SK-MEL-5 (cell line): ENCODE measurements at regions not wholly inside any gene's neighbourhood (a gene's known extent, or its start where the extent isn't known, plus 50 kb on each side); places are given as distances from the start of the nearest gene placed in this dataset.

Experiments used
- DNase-seq: peaks from one replicate; pipeline ENCODE4 v3.0.0-alpha.2; 2016; ENCODE audit warnings: low read depth, low spot score
- in situ Hi-C: cut with HindIII; loops from 2 replicates; pipeline ENCODE4 v1.10.0; 2016; ENCODE audit warnings: low sequenced_read_pairs, high pct_unique_total_duplicates, low pct_unique_long_range_greater_than_20kb

GRCh38 chr1:221013691-221014660 is 134.7 kb downstream of the HLX start:
- in situ Hi-C loops: no loop called here

GRCh38 chr1:221015159-221015790 is 136.0 kb downstream of the HLX start:
- in situ Hi-C loops: no loop called here
- DNase-seq: no peak

More at GRCh38 chr1:221013691-221014660, 134.7 kb downstream of the HLX start:
- no peak for DNase-seq

GRCh38 chr1:221016751-221017150 is 137.5 kb downstream of the HLX start:
- DNase-seq: no peak
- in situ Hi-C loops: no loop called here

GRCh38 chr1:221018414-221018813 is 139.2 kb downstream of the HLX start:
- in situ Hi-C loops: no loop called here

GRCh38 chr1:221022331-221022730 is 143.1 kb downstream of the HLX start:
- in situ Hi-C loops: no loop called here
- DNase-seq: no peak

More at GRCh38 chr1:221018414-221018813, 139.2 kb downstream of the HLX start:
- DNase-seq: no peak

GRCh38 chr1:221023482-221023881 is 144.2 kb downstream of the HLX start:
- in situ Hi-C loops: no loop called here

GRCh38 chr1:221025501-221025900 is 146.3 kb downstream of the HLX start:
- no peak for DNase-seq
- in situ Hi-C loops: no loop called here

More at GRCh38 chr1:221023482-221023881, 144.2 kb downstream of the HLX start:
- DNase-seq: no peak

GRCh38 chr1:221025956-221026355 is 146.7 kb downstream of the HLX start:
- in situ Hi-C loops: no loop called here
- no peak for DNase-seq

GRCh38 chr1:221029981-221030649 is 150.9 kb downstream of the HLX start:
- DNase-seq: no peak
- in situ Hi-C loops: no loop called here

GRCh38 chr1:221030990-221031389 is 151.7 kb downstream of the HLX start:
- no peak for DNase-seq
- in situ Hi-C loops: no loop called here

GRCh38 chr1:221031458-221032203 is 152.4 kb downstream of the HLX start:
- in situ Hi-C loops: no loop called here
- DNase-seq: no peak

- DNase-seq: no peak
- in situ Hi-C loops: no loop called here
These were observed 153.0 kb downstream of the HLX start for GRCh38 chr1:221032204-221032585.

- no peak for DNase-seq
- in situ Hi-C loops: no loop called here
These were observed 153.5 kb downstream of the HLX start for GRCh38 chr1:221032637-221033280.

- in situ Hi-C loops: no loop called here
- no peak for DNase-seq
These were observed 156.5 kb downstream of the HLX start for GRCh38 chr1:221035662-221036153.

GRCh38 chr1:221039616-221040015 is 160.4 kb downstream of the HLX start:
- no peak for DNase-seq
- in situ Hi-C loops: no loop called here

- in situ Hi-C loops: no loop called here
- no peak for DNase-seq
These were observed 160.9 kb downstream of the HLX start for GRCh38 chr1:221040101-221040500.

GRCh38 chr1:221040691-221041285 is 161.5 kb downstream of the HLX start:
- no peak for DNase-seq
- in situ Hi-C loops: no loop called here
